ENCODE measurements at regions not wholly inside any gene's neighbourhood (a gene's known extent, or its start where the extent isn't known, plus 50 kb on each side); places are given as distances from the start of the nearest gene placed in this dataset.
"Not testable (repeated sequence)": the region's sequence is repeated elsewhere in the genome, so short reads cannot be mapped to it uniquely, and the experiment has no call there.

DNA sequence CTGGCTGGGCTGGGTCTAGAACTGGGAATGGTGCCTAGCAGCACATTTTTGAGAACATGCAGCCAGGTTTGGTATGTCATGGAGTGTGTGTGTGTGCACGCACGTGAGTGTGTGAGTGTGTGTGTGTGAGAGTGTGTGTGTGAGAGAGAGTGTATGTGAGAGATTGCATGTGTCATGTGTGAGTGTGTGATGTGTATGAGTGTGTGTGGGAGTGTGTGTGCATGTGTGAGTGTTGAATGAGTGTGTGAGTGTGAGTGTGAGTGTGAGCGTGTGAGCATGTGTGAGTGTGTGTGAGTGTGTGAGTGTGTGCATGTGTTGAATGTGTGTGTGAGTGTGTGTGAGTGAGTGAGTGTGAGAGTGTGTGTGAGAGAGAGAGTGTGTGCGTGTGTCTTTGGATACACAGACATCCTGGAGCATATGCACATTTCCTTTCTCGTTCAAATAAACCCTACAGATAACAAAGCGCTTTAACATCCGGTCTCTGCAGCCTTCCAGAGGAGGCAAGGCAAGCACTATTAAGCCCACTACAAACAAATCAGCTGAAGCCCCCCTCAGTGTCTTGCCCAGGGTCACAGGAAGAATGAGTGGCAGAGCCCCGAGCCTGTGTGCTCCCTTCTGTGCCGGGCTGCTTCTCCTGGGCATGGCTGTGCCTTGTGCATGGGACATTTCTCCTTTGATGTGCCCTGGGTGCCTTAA, 108.7 kb upstream of the ETV6 start:
- Histone ChIP-seq H3K27me3 (ENCODE audit: control insufficient read depth in 2 of 2, insufficient read depth in 2 of 2, low read length in 2 of 2) (no peaks in the 10 kb centered on the region), H3K36me3 (ENCODE audit: control insufficient read depth in 2 of 3, insufficient read depth in 3 of 3, low read length in 3 of 3) (no peaks in the 10 kb centered on the region), H3K9me3 (ENCODE audit: control insufficient read depth in 2 of 3, low read length in 3 of 3) (no peaks in the 10 kb centered on the region), H3K4me3 (ENCODE audit: low read length) (no peak overlapping the region), H3K27ac (ENCODE audit: low read depth, low read length) (no peak overlapping the region), H3K4me1 (ENCODE audit: control insufficient read depth in 2 of 2, insufficient read depth in 2 of 2, low read length in 2 of 2) (peaks cover 16 to 46% of the 10 kb centered on the region in 2 donors)
- Mint-ChIP-seq H3K4me3 (peak overlapping the region in 9 of 10 donors; percentile 0 to 74 (median 45)), H3K36me3 (peaks cover 0 to 2% (median 0%) of the 10 kb centered on the region in 5 donors), H3K4me1 (peaks cover 29 to 59% (median 50%) of the 10 kb centered on the region in 7 donors), H3K27me3 (peaks cover 0 to 6% (median 0%) of the 10 kb centered on the region in 5 donors), H3K27ac (peak overlapping the region; percentile 0 to 83 (median 24)), H3K9me3 (peaks cover 0 to 3% (median 0%) of the 10 kb centered on the region in 11 donors)
- intact Hi-C loops (cut with micrococcal nuclease) = loop anchor here in 1 of 2 donors (10.0 kb wide), 1 partner anchor 724 kb away; the partner anchor contains the start of gene LRP6
- DNase-seq (peak in 3 of 9 donors; percentile 25 to 27 (median 26)), ATAC-seq (no peak)
- POLR2A ChIA-PET = interaction anchor here (0.6 kb wide), 1 partner anchor 312 kb away, joined by 3 read pairs; no protein-coding TSS in a partner anchor
- CTCF ChIA-PET = interaction anchor here (0.6 to 1.1 kb wide), 2 partner anchors 15 to 22 kb away, joined by 3 read pairs; no protein-coding TSS in a partner anchor

DNA sequence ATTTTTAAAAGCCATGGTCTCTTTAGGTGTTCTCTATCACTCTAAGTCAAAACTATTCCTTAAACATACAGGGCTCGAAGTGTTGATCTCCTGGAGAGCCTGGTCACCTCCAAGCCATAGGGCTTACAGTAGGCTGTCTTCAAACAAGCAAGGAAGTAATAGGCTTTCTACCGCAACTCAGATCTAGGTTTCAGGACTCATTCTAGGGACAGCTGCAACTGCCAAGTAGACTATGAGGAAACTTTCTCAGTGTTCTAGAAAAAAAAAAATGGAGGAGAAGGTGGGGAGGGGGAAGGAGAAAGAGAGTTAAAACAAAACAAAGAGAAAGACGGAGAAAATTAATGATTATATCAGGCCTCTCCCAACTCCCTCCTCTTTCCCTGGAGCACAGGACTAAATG, 106.9 kb upstream of the ETV6 start:
- Mint-ChIP-seq H3K4me3 (peak overlapping the region in 7 of 10 donors; percentile 8 to 42 (median 18)), H3K9me3 (peaks cover 0 to 3% (median 0%) of the 10 kb centered on the region in 11 donors), H3K36me3 (peaks cover 0 to 2% (median 0%) of the 10 kb centered on the region in 5 donors), H3K27ac (peak overlapping the region in 8 of 9 donors; percentile 27 to 93 (median 58)), H3K4me1 (peaks cover 32 to 74% (median 64%) of the 10 kb centered on the region in 7 donors), H3K27me3 (no peaks in the 10 kb centered on the region)
- Histone ChIP-seq H3K27ac (ENCODE audit: low read depth, low read length) (no peak overlapping the region), H3K4me3 (ENCODE audit: low read length) (no peak overlapping the region), H3K36me3 (ENCODE audit: control insufficient read depth in 2 of 3, insufficient read depth in 3 of 3, low read length in 3 of 3) (no peaks in the 10 kb centered on the region), H3K27me3 (ENCODE audit: control insufficient read depth in 2 of 2, insufficient read depth in 2 of 2, low read length in 2 of 2) (no peaks in the 10 kb centered on the region), H3K9me3 (ENCODE audit: control insufficient read depth in 2 of 3, low read length in 3 of 3) (no peaks in the 10 kb centered on the region), H3K4me1 (ENCODE audit: control insufficient read depth in 2 of 2, insufficient read depth in 2 of 2, low read length in 2 of 2) (peaks cover 28 to 64% of the 10 kb centered on the region in 2 donors)
- CTCF ChIA-PET = interaction anchor here (0.6 kb wide), 1 partner anchor 809 kb away, joined by 3 read pairs; no protein-coding TSS in a partner anchor
- no peak for ATAC-seq
- intact Hi-C loops (cut with micrococcal nuclease) = loop anchor here in 1 of 2 donors (10.0 kb wide), 1 partner anchor 722 kb away; the partner anchor contains the start of gene LRP6
- DNase-seq = no peak
- POLR2A ChIA-PET = no interaction called here

DNA sequence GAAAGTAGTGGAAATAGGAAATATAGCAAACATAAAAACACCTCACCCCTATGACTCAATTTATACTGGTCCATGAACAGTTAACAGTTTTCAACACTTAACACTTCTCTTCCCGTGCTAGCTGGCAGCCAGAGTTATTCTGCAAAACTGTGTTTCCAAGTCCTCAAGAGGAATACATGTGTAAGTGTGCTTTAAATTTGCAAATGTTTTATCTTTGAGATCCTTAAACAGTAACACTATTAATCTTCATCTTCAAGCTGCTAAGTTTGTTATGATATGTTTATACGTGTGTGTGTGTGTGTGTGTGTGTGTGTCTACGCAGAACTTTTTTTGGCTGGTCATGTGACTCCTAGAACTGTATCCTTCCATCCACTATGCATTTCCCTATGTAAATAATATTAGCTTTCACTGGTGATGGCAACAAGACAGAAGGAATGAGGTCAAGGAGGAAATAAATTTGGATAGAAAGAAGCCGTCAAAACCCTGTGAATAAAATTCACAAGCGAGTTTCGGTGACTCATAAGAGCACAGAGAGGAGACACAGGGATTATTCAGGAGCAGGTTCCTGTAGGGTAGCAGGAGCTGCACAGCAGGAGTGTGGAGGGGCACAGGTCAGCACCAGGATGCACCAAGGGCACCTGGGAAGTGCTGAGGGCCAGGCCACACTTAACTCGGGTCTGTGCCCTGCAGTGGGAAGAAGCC, 105.9 kb upstream of the ETV6 start:
- Mint-ChIP-seq H3K4me3 (peak overlapping the region in 1 of 10 donors; percentile 10), H3K4me1 (peaks cover 36 to 84% (median 74%) of the 10 kb centered on the region in 7 donors), H3K27me3 (no peaks in the 10 kb centered on the region), H3K9me3 (peaks cover 0 to 3% (median 0%) of the 10 kb centered on the region in 11 donors), H3K27ac (peak overlapping the region in 8 of 9 donors; percentile 46 to 96 (median 72)), H3K36me3 (peaks cover 0 to 2% (median 0%) of the 10 kb centered on the region in 5 donors)
- peak overlapping the region; percentile 34 for H3K27ac ChIP-seq (ENCODE audit: low read depth, low read length)
- no peaks in the 10 kb centered on the region for H3K27me3 ChIP-seq (ENCODE audit: control insufficient read depth in 2 of 2, insufficient read depth in 2 of 2, low read length in 2 of 2)
- no peaks in the 10 kb centered on the region for H3K9me3 ChIP-seq (ENCODE audit: control insufficient read depth in 2 of 3, low read length in 3 of 3)
- intact Hi-C loops (cut with micrococcal nuclease) = loop anchor here in 1 of 2 donors (2.0 to 10.0 kb wide), 3 partner anchors 15 to 721 kb away; partner anchors contain the start of gene LRP6
- POLR2A ChIA-PET = interaction anchor here (0.7 to 2.3 kb wide), 4 partner anchors 9 to 813 kb away, joined by 3 to 9 read pairs (median 4); partner anchors contain the start of gene BORCS5
- no peak for DNase-seq
- CTCF ChIA-PET = no interaction called here
- H3K36me3 ChIP-seq (ENCODE audit: control insufficient read depth in 2 of 3, insufficient read depth in 3 of 3, low read length in 3 of 3) = no peaks in the 10 kb centered on the region
- H3K4me3 ChIP-seq (ENCODE audit: low read length) = no peak overlapping the region
- ATAC-seq = no peak
- peaks cover 28 to 73% of the 10 kb centered on the region in 2 donors for H3K4me1 ChIP-seq (ENCODE audit: control insufficient read depth in 2 of 2, insufficient read depth in 2 of 2, low read length in 2 of 2)

DNA sequence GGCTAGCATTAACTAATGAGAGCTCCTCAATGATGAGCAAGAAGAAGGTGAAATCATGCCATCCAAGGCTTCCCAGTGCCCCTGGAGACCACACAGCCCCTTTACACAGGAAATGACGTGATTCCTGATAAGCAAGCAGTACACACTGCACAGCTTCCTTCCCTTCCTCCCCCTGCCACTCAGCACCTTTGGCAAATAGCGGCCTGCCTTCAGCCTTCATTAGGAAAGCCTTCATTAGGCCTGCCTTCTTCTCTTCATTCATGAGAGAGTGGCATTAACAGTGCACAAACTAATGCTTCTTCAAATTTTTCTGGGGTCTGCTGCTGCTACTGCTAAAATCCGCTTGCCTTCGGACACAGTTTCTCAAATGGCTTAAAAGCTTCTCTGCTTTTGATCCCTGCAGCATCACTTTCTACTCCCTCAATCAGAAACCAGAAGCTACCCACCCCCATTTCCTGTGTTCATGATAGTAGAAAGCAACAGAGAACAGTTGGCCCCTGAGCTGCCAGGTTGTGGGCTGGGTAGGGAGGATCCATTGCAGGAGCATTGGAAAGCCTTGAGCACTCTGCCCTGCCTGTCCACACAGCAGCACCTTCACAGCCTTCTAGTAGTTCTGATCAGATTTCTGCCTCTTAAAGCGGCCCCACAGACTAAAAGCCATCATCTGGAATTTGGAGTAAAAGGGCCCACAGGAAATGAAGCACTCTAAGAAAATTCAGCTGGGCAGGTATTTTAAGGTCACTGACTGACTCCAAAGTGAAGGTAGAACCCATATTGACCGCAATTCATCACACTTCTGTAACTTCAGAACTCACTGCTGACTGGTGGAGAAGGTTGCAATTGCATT, 103.8 kb upstream of the ETV6 start:
- H3K27ac ChIP-seq (ENCODE audit: low read depth, low read length) = peak overlapping the region; percentile 81
- intact Hi-C loops (cut with micrococcal nuclease) = loop anchor here (1.0 to 10.0 kb wide), 12 partner anchors 9 to 1557 kb away; partner anchors contain the start of genes GABARAPL1 (in 1 of the 2), GSG1 (in 1 of the 2), LRP6 (in 1 of the 2) and SMIM10L1 (in 1 of the 2)
- Mint-ChIP-seq H3K4me1 (peaks cover 31 to 88% (median 68%) of the 10 kb centered on the region in 7 donors), H3K27me3 (peaks cover 0 to 5% (median 0%) of the 10 kb centered on the region in 5 donors), H3K36me3 (no peaks in the 10 kb centered on the region), H3K4me3 (peak overlapping the region; percentile 74 to 84 (median 80)), H3K27ac (peak overlapping the region; percentile 92 to 99 (median 96)), H3K9me3 (no peaks in the 10 kb centered on the region)
- H3K9me3 ChIP-seq (ENCODE audit: control insufficient read depth in 2 of 3, low read length in 3 of 3) = no peaks in the 10 kb centered on the region
- DNase-seq (peak in 8 of 9 donors; percentile 50 to 87 (median 81)), ATAC-seq (peak; percentile 87)
- H3K36me3 ChIP-seq (ENCODE audit: control insufficient read depth in 2 of 3, insufficient read depth in 3 of 3, low read length in 3 of 3) = no peaks in the 10 kb centered on the region
- peaks cover 28 to 69% of the 10 kb centered on the region in 2 donors for H3K4me1 ChIP-seq (ENCODE audit: control insufficient read depth in 2 of 2, insufficient read depth in 2 of 2, low read length in 2 of 2)
- CTCF ChIA-PET = interaction anchor here (0.6 to 2.3 kb wide), 8 partner anchors 9 to 806 kb away, joined by 3 to 14 read pairs (median 3); no protein-coding TSS in a partner anchor
- no peaks in the 10 kb centered on the region for H3K27me3 ChIP-seq (ENCODE audit: control insufficient read depth in 2 of 2, insufficient read depth in 2 of 2, low read length in 2 of 2)
- POLR2A ChIA-PET = interaction anchor here (0.5 to 2.3 kb wide), 12 partner anchors 11 to 1712 kb away, joined by 3 to 22 read pairs (median 5); partner anchors contain the start of genes BORCS5 and SMIM10L1
- H3K4me3 ChIP-seq (ENCODE audit: low read length) = peak overlapping the region; percentile 50

DNA sequence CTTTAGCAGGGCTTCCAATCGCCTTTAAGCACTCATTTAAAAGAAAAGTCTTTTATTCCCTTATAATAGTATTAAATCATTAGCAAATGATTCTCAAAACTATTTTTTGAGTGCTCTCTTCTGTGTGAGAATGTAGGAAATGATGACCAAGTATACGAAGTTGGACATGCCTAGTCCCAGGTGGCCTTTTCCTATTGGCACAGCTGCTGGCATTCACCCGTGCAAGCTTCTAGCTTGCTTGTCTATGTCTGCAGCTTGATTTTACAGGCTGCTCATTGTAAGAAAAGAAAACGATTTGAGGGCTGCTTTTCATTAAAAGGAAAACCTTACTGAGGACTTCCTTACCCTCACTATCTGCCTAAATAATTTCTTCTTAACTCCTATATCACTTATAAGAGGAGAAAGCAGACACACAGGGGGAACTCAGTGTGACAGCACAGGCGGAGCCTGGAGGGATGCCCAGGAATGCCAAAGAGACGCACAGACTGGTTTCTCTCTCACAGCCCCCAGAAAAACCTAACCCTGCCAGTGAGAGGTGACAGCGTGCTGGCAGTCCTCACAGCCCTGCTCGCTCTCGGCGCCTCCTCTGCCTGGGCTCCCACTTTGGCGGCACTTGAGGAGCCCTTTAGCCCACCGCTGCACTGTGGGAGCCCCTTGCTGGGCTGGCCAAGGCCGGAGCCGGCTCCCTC, 102.7 kb upstream of the ETV6 start:
- not testable (repeated sequence) for H3K27me3 Mint-ChIP-seq; H3K9me3 Mint-ChIP-seq; H3K36me3 ChIP-seq (ENCODE audit: control insufficient read depth in 2 of 3, insufficient read depth in 3 of 3, low read length in 3 of 3); DNase-seq; H3K9me3 ChIP-seq (ENCODE audit: control insufficient read depth in 2 of 3, low read length in 3 of 3); H3K27me3 ChIP-seq (ENCODE audit: control insufficient read depth in 2 of 2, insufficient read depth in 2 of 2, low read length in 2 of 2); ATAC-seq; H3K36me3 Mint-ChIP-seq
- ChIA-PET POLR2A (interaction anchor here (1.7 to 1.8 kb wide), 2 partner anchors 10 to 376 kb away, joined by 13 to 22 read pairs; partner anchors contain the start of gene SMIM10L1), CTCF (interaction anchor here (0.6 to 2.3 kb wide), 4 partner anchors 8 to 486 kb away, joined by 3 to 14 read pairs (median 6); no protein-coding TSS in a partner anchor)
- H3K27ac ChIP-seq (ENCODE audit: low read depth, low read length) = peak overlapping the region; percentile 81
- intact Hi-C loops (cut with micrococcal nuclease) = loop anchor here (1.0 to 10.0 kb wide), 5 partner anchors 39 to 1556 kb away; partner anchors contain the start of genes GSG1 (in 1 of the 2) and LRP6 (in 1 of the 2)
- H3K27ac Mint-ChIP-seq = peak overlapping the region; percentile 92 to 99 (median 96)
- H3K4me3 Mint-ChIP-seq = peak overlapping the region in 9 of 10 donors; percentile 10 to 84 (median 80)
- H3K4me3 ChIP-seq (ENCODE audit: low read length) = peak overlapping the region; percentile 50
- peaks cover 28 to 59% of the 10 kb centered on the region in 2 donors for H3K4me1 ChIP-seq (ENCODE audit: control insufficient read depth in 2 of 2, insufficient read depth in 2 of 2, low read length in 2 of 2)
- peaks cover 25 to 77% (median 58%) of the 10 kb centered on the region in 7 donors for H3K4me1 Mint-ChIP-seq
